HCEC 1CT (cell line): ENCODE measurements at regions not wholly inside any gene's neighbourhood (a gene's known extent, or its start where the extent isn't known, plus 50 kb on each side); places are given as distances from the start of the nearest gene placed in this dataset.
A peak's percentile ranks its signal among the peaks of the same experiment; 100 is the strongest.

Experiments
- DNase-seq: peaks from one replicate; pipeline ENCODE4 v3.0.0-alpha.2; 2017

- DNase-seq: no peak
Observed at GRCh38 chr18:8945514-8945913, 157.0 kb upstream of the NDUFV2 start.

DNA sequence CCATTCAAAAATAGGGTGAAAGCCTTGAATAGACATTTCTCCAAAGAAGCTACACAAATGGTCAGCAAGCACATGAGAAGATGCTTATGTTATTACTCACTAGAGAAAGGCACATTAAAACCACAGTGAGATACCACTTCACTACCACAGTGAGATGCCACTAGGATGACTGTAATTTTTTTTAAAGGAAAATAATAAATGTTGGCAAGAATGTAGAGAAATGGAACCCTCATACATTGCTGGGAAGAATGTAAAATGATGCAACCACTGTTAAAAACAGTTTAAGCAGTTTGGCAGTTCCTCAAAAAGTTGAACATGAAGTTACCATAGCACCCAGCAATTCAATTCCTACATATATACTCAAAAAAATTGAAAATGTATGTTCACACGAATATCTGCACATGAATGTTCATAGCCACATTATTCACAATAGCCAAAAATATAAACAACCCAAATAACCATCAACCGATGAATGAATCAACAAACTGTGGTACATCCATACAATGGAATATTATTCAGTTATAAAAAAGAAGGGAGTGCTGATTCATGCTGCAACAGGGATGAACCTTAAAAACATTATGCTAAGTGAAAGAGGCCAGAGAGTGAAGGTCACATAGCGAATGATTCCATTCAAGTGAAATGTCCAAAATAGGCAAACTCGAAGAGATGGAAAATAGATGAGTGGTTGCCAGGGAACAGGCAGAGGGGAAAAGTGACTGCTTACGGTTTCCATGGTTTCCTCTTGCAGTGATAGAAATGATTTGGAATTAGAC is 156.2 kb upstream of the NDUFV2 start:
- peak; percentile 97 for DNase-seq

DNA sequence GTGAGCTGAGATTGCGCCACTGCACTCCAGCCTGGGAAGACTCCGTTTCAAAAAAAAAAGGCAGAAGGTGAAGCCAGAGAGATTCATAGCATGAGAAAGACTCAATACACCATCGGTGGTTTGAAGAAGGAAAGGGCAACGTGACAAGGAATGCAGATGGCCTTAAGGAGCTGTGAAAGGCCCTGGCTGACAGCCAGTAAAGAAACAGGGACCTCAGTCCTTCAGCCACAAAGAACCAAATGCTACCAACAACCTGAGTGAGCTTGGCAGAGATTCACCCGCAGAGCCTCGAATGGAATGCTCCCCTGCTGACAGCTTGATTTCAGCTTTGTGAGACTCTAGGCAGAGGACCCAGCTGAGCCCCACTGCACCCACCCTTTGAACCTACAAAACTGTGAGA is 154.9 kb upstream of the NDUFV2 start:
- no peak for DNase-seq

DNA sequence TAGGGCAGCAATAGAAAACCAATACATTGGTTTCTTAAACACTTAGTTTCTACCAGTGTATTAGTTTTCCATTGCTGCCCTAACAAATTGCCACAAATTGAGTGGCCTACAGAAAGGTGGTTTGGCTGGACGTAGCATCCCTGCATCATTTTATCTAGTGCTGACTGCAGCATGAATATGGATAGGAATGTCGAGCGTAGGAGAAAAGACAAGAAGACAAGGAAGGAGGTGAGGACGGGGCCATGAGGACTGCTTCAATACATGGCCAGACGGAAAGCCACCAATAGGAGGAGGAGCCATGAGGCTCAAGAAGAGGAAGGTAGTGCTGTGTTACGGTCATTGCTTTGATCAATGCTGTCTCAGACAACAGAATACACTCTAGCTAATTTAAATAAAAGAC is 154.5 kb upstream of the NDUFV2 start:
- DNase-seq: no peak

GRCh38 chr18:8948471-8949149 is 153.9 kb upstream of the NDUFV2 start:
- peak; percentile 91 for DNase-seq

GRCh38 chr18:8949206-8949605 is 153.3 kb upstream of the NDUFV2 start:
- peak; percentile 24 for DNase-seq

DNA sequence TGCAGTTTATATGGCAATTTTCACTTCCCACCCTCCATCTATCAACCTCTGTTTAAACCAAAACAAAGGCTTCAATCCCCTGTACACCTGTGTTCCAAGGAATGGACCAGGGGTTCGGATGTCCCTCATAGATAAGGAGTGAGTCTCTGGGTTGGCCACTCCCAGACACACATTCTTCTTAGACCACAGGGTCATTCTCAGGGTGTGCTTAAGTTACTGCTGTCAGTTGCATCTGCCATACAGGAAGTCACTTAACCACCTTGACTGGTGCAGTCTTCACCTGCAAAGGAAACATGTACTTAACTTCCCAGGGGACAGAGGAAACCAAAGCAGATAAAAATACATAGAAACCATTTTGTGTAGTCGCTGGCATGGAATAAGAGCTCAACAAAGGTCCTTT is 151.0 kb upstream of the NDUFV2 start:
- DNase-seq: no peak

DNA sequence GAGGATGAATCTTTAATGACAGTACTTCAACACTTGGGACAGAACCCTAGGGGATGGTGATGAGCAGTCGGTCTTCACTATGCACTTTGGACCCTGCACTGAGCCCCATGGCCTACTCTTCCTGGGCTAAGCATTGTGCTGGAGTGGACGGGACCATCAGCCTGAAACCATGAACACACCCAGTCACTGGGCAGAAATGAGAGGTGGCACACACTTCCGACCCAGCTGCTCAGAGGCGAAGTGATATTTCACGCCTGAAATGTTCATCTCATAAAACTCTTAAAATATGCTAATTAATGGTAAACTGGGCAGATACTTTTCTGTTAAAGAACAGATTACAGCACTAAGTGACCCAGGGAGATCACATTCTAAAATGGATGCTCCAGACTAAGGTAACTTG is 150.3 kb upstream of the NDUFV2 start:
- DNase-seq: no peak

DNA sequence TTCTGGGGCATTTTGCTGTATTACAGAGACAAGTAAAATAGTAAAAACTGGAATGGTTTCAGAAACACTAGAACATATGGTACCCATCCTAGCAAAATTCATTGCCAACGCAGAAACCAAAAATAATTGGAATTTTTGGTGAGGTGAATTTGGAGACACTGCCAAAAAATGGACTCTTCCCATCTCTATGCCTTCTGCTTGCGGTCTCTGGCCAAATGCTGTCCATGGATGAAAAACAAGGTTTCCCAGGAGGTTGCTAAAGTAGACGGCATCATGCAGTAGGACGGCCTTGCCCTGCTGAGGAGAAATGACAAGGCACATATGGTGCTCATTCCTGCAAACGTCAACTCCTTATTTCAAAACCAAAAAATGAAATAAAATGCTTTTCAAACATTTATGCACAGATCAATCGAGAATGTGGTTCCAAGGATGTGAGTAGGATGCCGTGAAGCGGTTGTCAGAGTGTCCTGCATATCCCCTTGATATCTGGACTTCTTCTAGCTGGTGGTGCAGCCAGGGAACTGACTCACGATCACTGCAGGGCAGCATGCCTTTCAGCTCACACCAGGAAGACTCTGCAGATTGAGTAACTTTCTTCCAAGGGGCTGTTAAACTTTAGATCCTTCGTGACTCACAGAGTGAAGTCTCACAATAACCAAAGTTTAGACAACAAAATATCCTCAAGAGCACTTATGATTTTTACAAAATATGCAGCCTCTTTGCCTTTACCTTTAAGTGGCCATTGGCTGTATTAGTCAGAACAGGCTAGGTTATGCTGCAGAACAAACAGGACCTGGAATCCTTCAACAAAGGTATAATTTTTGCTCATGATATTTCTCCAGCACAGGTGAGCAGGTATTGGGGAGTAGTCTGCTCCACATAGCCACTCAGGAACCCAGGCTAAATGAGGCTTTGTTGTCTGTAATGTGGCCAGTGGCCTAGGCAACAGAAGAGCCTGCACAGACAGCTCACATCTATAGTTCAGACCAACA is 149.4 kb upstream of the NDUFV2 start:
- DNase-seq: peak; percentile 91

DNA sequence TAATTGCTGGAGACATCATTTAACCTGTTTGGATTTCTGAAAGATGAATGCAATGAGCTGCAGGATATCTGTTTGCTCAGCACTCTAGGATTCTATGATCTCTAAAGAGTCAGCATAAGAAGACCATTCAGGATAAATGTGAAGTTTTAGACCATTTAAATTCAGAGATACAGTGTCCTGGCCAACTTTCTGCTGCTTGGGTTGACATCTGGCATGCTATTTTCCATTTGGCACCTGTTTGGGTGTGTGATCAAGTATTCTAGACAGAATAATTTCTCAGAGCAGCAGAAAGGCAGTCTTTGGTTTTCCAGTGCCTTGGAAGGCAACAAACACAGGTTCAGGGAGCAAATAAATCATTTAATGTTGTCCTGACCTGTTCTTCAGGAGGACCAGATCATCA is 144.8 kb upstream of the NDUFV2 start:
- DNase-seq: no peak

- DNase-seq: no peak
Observed at GRCh38 chr18:8958660-8959059, 143.8 kb upstream of the NDUFV2 start.

GRCh38 chr18:8959551-8960135 is 142.9 kb upstream of the NDUFV2 start:
- DNase-seq: no peak

GRCh38 chr18:8960740-8961657 is 141.5 kb upstream of the NDUFV2 start:
- DNase-seq: peak; percentile 80

GRCh38 chr18:8962192-8962779 is 140.2 kb upstream of the NDUFV2 start:
- DNase-seq: no peak

DNA sequence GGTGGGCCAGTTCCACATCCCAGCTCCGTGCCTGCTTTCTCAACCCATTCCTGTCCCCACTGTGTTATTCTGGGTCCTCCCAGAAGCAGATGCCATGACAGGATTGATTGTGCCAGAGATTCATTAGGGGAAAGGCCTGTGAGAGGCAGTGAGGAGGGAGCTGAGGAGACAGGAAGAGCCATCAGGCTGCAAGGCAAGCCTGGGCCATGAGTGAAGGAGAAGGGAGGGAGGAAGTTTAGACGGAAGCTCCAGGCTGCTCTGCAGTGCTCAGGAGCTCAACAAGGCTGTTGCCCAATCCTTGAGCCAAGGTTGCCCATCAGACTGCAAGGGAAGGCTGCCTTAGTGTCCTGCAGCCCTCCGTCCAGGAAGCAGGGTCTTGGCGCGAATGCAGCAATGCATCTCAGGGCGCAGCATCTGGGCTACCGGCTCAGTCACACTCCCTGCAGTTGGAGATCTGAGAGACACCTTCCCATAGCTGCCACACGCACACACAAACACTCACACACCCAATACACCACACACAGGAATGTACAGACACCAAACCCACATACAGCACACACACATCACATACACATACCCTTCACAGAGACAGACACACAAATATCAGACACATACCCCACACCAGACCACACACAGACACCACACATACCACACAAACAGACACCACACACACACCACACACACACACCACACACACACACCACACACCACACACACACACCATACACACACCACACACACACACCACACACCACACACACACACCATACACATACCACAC is 139.5 kb upstream of the NDUFV2 start:
- DNase-seq: no peak

- DNase-seq: no peak
Observed at GRCh38 chr18:8963876-8964275, 138.6 kb upstream of the NDUFV2 start.

DNA sequence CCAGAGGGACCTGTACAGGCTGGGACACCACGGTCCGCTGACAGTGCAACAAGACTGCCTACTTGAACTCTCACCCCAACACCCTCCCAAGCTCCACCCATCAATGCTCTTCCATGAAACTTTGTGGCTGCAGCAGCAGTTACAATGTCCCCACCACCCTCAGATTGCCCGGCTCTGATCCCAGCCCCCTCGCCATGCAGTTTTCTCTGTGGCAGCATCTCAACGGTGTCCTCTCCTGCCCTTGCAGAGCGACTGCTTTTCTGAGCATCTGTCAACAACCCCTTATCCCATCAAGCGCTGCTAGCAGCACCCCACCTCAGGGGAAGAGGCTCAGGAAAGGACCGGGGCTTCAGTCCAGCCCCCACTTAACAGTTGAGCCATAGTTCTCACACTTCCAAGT is 137.1 kb upstream of the NDUFV2 start:
- no peak for DNase-seq

DNA sequence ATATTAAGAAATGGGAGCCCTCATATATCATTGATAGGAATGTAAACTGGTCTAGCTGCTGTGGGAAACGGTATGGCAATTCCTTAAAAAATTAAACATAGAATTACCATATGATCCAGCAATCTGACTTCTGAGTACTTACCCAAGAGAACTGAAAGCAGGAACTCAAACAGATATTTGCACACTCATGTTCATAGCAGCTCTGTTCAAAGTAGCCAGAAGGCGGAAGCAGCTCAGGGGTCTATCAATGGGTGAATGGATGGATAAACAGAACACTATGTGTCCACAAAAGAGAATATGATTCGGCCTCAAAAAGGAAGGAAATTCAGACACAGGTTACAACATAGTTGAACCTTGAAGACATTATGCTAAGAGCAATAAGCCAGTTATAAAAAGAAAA is 135.7 kb upstream of the NDUFV2 start:
- DNase-seq: no peak

DNA sequence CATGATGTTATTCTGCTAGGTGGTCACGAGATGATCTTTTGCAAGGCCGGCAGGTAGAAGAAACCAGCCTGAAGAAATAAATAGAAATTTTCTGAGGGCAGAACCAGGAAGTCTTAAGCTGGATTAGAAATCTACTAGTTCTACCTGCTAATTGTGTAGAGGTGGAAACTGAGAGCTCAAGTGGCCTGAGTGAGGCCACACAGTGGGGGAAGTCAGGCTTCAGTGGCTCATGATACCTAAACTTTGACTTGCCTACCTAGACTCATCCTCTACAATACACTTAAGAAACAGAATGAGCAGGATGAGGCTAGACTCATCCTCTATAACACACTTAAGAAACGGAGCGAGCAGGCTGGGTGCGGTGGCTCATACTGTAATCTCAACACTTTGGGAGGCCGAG is 134.9 kb upstream of the NDUFV2 start:
- no peak for DNase-seq

- DNase-seq: no peak
Observed at GRCh38 chr18:8969639-8970390, 132.7 kb upstream of the NDUFV2 start.
